Activated naive CD4-positive, alpha-beta T cell treated with anti-CD3 and anti-CD28 coated beads for 36 hours (primary cell): ENCODE measurements at regions not wholly inside any gene's neighbourhood (a gene's known extent, or its start where the extent isn't known, plus 50 kb on each side); places are given as distances from the start of the nearest gene placed in this dataset.

Experiments
- CTCF ChIA-PET: fragments of 350-600 bp; sonication (Branson Sonifier 250); formaldehyde crosslinking; loops from one replicate; lab custom pipeline; 2021; ENCODE audit warnings: antibody characterized with exemption; lab: Charles Lee
- DNase-seq: peaks from one replicate; pipeline ENCODE4 v3.0.0-alpha.2; 2020
- H3K27ac Mint-ChIP-seq: one replicate; pipeline ENCODE4 v1.8.0; 2021; ENCODE audit warnings: mild to moderate bottlenecking, mixed read lengths
- H3K27me3 Mint-ChIP-seq: one replicate; pipeline ENCODE4 v1.8.0; 2021; ENCODE audit warnings: low read depth, mixed read lengths
- H3K36me3 Mint-ChIP-seq: one replicate; pipeline ENCODE4 v1.8.0; 2021; ENCODE audit warnings: low read depth, mixed read lengths
- H3K4me1 Mint-ChIP-seq: one replicate; pipeline ENCODE4 v1.8.0; 2021; ENCODE audit warnings: low read depth, mixed read lengths
- H3K4me3 Mint-ChIP-seq: one replicate; pipeline ENCODE4 v1.8.0; 2021; ENCODE audit warnings: mild to moderate bottlenecking, moderate library complexity, mixed read lengths
- H3K9me3 Mint-ChIP-seq: one replicate; pipeline ENCODE4 v1.8.0; 2021; ENCODE audit warnings: mixed read lengths
- intact Hi-C: fragments of 100-400 bp; cut with micrococcal nuclease; formaldehyde crosslinking; loops from one replicate; pipeline ENCODE4 v1.15.1; 2023

DNA sequence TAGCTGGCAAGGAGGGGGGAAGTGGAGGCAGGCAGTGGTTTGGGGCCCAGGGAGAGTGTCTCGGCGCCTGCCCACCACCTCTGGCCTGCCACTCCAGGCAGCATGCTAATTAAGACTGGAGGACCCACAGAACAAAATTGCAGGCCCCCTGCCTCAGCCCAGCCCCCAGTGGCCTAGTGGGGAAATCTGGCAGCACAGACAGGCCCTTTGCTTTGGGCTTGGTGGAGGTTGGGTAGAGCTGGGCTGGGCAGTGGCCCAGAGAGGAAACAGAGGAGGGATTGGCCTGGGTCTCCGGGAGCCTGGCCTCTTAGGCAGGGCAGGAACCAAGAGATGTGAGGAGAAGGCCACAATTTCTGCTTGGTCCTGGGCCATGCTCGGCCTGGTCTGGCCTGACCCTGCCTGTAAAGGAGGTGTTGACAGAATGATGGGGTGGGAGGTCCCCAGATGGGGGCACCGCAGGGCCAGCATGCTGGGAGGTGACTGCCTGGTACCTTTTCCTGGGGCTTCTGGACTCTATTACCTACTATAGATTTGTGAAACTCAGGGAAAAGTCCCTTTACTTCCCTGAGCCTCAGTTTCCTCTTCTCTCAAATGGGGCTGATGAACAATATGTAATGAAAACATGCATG, 92.4 kb upstream of the PJA1 start:
- DNase-seq: no peak
- intact Hi-C loops: no loop called here
- H3K9me3 Mint-ChIP-seq: no peaks in the 10 kb centered on the region
- no peaks in the 10 kb centered on the region for H3K4me1 Mint-ChIP-seq
- H3K27ac Mint-ChIP-seq: no peak overlapping the region
- H3K36me3 Mint-ChIP-seq: no peaks in the 10 kb centered on the region
- H3K27me3 Mint-ChIP-seq: no peaks in the 10 kb centered on the region
- no peak overlapping the region for H3K4me3 Mint-ChIP-seq
- CTCF ChIA-PET: no interaction called here

DNA sequence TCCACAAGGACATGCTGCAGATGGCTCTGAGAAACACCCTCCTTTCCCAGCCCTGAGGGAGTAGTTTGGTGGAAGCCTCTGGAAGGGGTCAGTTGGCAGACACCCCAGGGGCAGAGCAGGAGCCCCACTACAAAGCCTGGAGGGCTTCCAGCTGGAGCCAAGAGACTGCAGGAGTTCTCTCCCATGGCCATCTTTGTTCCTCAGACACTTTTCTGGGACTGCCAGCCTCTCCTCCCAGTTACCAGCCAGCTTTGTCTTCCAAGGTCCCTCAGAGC, 91.0 kb upstream of the PJA1 start:
- no peaks in the 10 kb centered on the region for H3K9me3 Mint-ChIP-seq
- no peaks in the 10 kb centered on the region for H3K36me3 Mint-ChIP-seq
- no peaks in the 10 kb centered on the region for H3K27me3 Mint-ChIP-seq
- H3K4me3 Mint-ChIP-seq: no peak overlapping the region
- no peak overlapping the region for H3K27ac Mint-ChIP-seq
- intact Hi-C loops: no loop called here
- H3K4me1 Mint-ChIP-seq: no peaks in the 10 kb centered on the region
- CTCF ChIA-PET: no interaction called here
- no peak for DNase-seq

- Mint-ChIP-seq H3K36me3 (no peaks in the 10 kb centered on the region), H3K4me1 (no peaks in the 10 kb centered on the region), H3K27me3 (no peaks in the 10 kb centered on the region), H3K9me3 (no peaks in the 10 kb centered on the region), H3K4me3 (no peak overlapping the region), H3K27ac (no peak overlapping the region)
- CTCF ChIA-PET: no interaction called here
- DNase-seq: no peak
- intact Hi-C loops: no loop called here
These were observed 90.4 kb upstream of the PJA1 start for GRCh38 chrX:69255441-69256290.

GRCh38 chrX:69253821-69254220, 88.6 kb upstream of the PJA1 start:
- H3K9me3 Mint-ChIP-seq: no peaks in the 10 kb centered on the region

DNA sequence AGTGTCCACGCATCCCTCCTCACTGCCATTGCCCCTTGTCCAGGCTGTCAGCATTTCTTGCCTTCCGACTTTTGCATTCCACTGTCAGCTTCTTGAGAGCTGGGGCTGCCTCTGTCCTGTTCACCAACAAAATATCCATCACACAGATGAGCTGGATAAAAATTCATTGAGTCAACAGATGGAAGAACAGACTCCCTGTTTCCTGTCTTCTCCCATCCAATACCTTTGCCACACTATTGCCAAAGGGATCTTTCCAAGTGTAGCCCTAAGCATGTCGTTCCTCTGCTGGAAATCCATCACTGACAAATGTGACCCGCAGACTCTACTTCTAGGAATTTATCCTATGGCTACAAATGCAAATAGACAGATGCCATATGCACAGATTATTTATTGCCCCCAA, 78.0 kb upstream of the PJA1 start:
- no peak overlapping the region for H3K27ac Mint-ChIP-seq
- no peak overlapping the region for H3K4me3 Mint-ChIP-seq
- no peaks in the 10 kb centered on the region for H3K9me3 Mint-ChIP-seq
- H3K36me3 Mint-ChIP-seq: no peaks in the 10 kb centered on the region
- CTCF ChIA-PET: no interaction called here
- DNase-seq: no peak
- peaks cover 11% of the 10 kb centered on the region for H3K27me3 Mint-ChIP-seq
- intact Hi-C loops: no loop called here
- no peaks in the 10 kb centered on the region for H3K4me1 Mint-ChIP-seq

More at GRCh38 chrX:69253821-69254220, 88.6 kb upstream of the PJA1 start:
- intact Hi-C loops: no loop called here
- Mint-ChIP-seq H3K4me1 (no peaks in the 10 kb centered on the region), H3K4me3 (no peak overlapping the region), H3K27ac (no peak overlapping the region), H3K36me3 (no peaks in the 10 kb centered on the region), H3K27me3 (no peaks in the 10 kb centered on the region)
- CTCF ChIA-PET: no interaction called here
- no peak for DNase-seq

GRCh38 chrX:69238887-69239231, 73.6 kb upstream of the PJA1 start:
- Mint-ChIP-seq H3K9me3 (no peaks in the 10 kb centered on the region), H3K4me3 (no peak overlapping the region), H3K27me3 (peaks cover 3% of the 10 kb centered on the region), H3K27ac (no peak overlapping the region), H3K36me3 (no peaks in the 10 kb centered on the region), H3K4me1 (no peaks in the 10 kb centered on the region)
- CTCF ChIA-PET: interaction anchor here (1.0 kb wide), 1 partner anchor 16 kb away, joined by 4 read pairs; no protein-coding TSS in a partner anchor
- DNase-seq: no peak
- intact Hi-C loops: no loop called here

DNA sequence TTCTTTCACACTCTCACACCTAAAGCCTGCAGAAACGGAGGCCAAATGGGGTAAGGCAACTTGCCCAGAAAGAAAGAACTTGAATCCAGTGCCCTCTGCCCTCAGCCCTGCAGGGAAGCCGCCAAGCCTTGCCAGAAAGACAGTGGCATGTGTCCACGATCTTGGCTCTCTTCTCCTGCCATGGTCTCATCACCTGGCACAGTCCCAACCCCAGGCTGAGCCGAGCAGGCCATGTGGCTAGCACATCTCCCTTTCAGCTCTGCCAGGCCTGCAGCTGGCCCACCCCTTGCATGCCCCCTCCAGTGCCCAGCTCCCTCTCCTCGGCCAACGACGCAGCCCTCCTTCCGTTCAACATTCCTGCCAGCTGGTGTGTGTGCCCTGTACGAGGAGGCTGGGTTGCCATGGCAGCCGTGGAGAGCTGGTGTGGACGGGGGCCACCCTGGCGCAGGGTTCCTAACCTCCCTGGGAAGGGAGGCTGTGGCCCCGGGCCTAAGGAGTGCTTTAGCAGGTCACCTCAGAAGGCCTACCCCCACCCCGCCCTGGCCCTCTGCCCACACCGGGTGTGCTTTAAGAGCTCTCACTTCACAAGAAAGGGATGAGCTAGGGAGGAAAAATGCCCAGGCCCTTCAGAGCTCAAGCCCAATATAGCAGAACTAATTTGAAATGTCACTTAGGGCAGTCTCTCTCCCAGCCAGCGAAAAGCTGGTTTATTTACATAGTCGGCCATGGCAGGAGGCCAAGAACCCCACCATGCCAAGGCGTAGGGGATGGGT, 73.0 kb upstream of the PJA1 start:
- CTCF ChIA-PET: interaction anchor here (1.0 kb wide), 1 partner anchor 16 kb away, joined by 4 read pairs; no protein-coding TSS in a partner anchor
- Mint-ChIP-seq H3K27ac (no peak overlapping the region), H3K4me1 (no peaks in the 10 kb centered on the region), H3K36me3 (no peaks in the 10 kb centered on the region), H3K4me3 (no peak overlapping the region), H3K27me3 (peaks cover 3% of the 10 kb centered on the region), H3K9me3 (no peaks in the 10 kb centered on the region)
- intact Hi-C loops: no loop called here
- DNase-seq: no peak

- intact Hi-C loops: no loop called here
- DNase-seq: no peak
- Mint-ChIP-seq H3K4me3 (no peak overlapping the region), H3K36me3 (no peaks in the 10 kb centered on the region), H3K27ac (no peak overlapping the region), H3K4me1 (no peaks in the 10 kb centered on the region), H3K27me3 (peaks cover 2% of the 10 kb centered on the region), H3K9me3 (no peaks in the 10 kb centered on the region)
- CTCF ChIA-PET: no interaction called here
These were observed 72.0 kb upstream of the PJA1 start for GRCh38 chrX:69237236-69237635.

GRCh38 chrX:69236641-69237040, 71.4 kb upstream of the PJA1 start:
- no peaks in the 10 kb centered on the region for H3K9me3 Mint-ChIP-seq
- H3K27me3 Mint-ChIP-seq: peaks cover 2% of the 10 kb centered on the region
- intact Hi-C loops: no loop called here
- H3K27ac Mint-ChIP-seq: no peak overlapping the region
- CTCF ChIA-PET: no interaction called here
- no peaks in the 10 kb centered on the region for H3K4me1 Mint-ChIP-seq
- DNase-seq: no peak
- H3K4me3 Mint-ChIP-seq: no peak overlapping the region
- H3K36me3 Mint-ChIP-seq: no peaks in the 10 kb centered on the region

DNA sequence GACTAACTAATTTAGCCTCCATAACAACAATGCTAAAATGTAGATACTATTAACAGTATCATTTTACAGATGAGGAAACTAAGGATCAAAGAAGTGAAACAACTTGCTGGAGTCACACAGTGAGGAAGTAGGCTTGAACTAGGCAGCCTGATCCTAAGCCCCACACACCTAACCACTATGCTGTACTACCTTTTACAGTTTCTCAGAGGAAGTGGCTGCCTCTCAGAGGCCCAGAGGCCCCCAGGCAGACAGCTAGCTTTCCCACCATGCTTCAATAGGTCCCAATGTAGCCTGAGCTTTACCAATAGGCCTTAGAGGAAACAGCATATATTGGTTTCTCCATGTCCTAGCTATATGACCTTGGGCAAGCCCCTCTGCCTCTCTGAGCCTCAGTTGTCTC, 69.4 kb upstream of the PJA1 start:
- CTCF ChIA-PET: no interaction called here
- Mint-ChIP-seq H3K9me3 (no peaks in the 10 kb centered on the region), H3K4me1 (no peaks in the 10 kb centered on the region), H3K27me3 (peaks cover 2% of the 10 kb centered on the region), H3K4me3 (no peak overlapping the region), H3K27ac (no peak overlapping the region), H3K36me3 (no peaks in the 10 kb centered on the region)
- intact Hi-C loops: no loop called here
- DNase-seq: no peak

GRCh38 chrX:69232945-69233344, 67.7 kb upstream of the PJA1 start:
- Mint-ChIP-seq H3K4me1 (no peaks in the 10 kb centered on the region), H3K36me3 (no peaks in the 10 kb centered on the region), H3K27me3 (peaks cover 2% of the 10 kb centered on the region), H3K9me3 (no peaks in the 10 kb centered on the region), H3K4me3 (no peak overlapping the region), H3K27ac (no peak overlapping the region)
- intact Hi-C loops: no loop called here
- no peak for DNase-seq
- CTCF ChIA-PET: interaction anchor here (1.2 kb wide), 1 partner anchor 11 kb away, joined by 6 read pairs; no protein-coding TSS in a partner anchor

DNA sequence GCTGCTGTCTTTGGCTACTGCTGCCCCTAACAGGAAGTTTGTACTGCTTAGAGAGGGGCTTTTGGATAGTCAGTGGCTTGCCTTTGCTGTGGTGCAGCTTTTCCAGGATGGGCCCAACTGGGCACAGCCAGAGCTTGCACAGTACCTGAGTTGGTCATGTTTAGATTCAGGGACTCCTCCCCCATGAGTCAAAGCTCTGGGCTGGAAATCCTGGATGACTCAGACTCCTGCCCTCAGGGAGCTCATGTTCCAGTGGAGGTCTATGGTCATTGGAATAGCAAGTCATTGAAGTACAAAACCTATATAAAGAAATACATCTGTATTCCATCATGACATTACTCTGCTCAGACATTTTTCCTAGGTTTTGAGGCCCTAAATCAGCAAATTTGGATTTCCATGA, 66.7 kb upstream of the PJA1 start:
- H3K9me3 Mint-ChIP-seq: no peaks in the 10 kb centered on the region
- no peak overlapping the region for H3K27ac Mint-ChIP-seq
- H3K36me3 Mint-ChIP-seq: no peaks in the 10 kb centered on the region
- H3K4me3 Mint-ChIP-seq: no peak overlapping the region
- CTCF ChIA-PET: interaction anchor here (1.8 kb wide), 1 partner anchor 10 kb away, joined by 8 read pairs; no protein-coding TSS in a partner anchor
- intact Hi-C loops: no loop called here
- no peak for DNase-seq
- H3K4me1 Mint-ChIP-seq: no peaks in the 10 kb centered on the region
- H3K27me3 Mint-ChIP-seq: peaks cover 2% of the 10 kb centered on the region
